GM18517 (cell line): ENCODE measurements at regions not wholly inside any gene's neighbourhood (a gene's known extent, or its start where the extent isn't known, plus 50 kb on each side); places are given as distances from the start of the nearest gene placed in this dataset.

Experiments used
- ATAC-seq: cut with Tn5 transposase; IDR thresholded peaks from one replicate; pipeline ENCODE4 v1.9.1; 2021; ENCODE audit warnings: mild to moderate bottlenecking, moderate library complexity; ENCODE audit not compliant: unreplicated experiment

DNA sequence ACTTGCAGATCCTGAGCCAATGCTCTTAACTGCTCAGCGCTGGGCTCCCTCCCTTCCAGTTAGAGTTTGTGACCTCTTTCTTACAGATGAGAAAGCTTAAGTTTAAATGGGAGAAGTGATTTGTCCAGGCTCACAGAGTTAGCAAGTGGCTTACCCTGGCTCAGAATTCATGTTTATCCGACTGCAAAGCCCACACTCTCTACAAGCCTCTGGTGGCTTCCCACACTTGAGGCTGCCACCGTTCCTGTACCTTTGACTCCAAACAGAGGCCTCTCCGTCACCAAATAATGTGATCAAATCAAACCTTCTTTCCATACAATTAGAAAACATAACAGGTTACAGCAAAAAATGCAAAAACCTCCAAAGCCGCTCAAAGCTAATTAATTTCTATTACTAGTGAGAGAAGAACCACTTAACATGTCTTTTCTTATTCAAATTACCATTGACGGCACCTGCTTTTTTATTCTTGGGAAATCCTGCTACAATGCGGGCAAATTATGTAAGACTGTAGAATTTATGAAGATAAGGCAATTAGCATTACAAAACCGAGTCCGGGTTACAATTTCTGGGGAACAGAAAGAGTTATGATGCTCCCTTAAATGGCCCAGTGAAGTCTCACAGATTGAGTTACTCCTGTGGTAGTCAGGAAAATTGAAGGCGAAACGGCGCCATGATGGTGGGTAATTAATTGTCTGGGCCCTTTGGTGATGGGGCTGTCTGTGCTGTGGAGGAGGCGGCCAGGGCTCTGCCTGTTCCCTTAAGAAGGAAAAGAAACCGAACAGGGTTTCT is 324.3 kb upstream of the POU3F1 start:
- no peak for ATAC-seq

DNA sequence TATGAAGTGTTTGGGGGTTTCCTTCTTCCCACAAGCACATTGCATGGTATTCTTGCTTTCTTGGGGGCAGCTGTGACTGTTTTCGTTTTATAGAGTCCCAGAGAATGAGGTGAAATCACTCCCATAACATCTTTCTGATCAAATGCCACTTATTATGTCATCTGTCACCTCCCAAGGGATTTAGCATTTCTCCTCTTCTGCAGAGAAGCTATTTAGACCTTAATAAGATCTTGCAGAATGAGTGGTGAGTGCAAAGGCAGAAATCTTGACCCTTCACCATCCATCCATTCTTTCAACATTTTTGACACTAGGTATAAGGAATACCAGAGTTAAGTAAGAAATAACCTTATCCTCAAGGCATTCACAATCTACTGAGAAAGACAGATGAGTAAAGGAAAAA is 318.6 kb upstream of the POU3F1 start:
- ATAC-seq = no peak

DNA sequence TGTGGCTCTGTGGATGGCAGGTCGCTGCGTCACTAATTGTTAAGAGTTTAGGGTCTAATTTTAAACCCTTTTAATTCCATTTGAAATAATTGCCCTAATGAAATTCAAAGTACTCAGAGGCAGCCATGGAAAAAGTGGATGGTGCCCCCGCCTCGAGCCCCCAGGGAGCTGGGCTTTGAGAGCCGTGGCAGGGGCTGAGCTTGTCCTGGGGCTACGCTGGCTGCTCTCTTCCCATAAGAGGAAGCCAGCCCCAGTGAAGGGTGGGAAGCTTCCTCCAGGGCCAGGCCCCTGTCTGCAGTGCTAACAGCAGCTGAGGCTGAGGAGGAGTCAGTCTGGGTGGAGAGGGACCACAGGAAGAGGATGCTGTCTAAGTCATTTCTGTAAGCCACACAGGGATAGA is 315.0 kb upstream of the POU3F1 start:
- ATAC-seq = no peak

DNA sequence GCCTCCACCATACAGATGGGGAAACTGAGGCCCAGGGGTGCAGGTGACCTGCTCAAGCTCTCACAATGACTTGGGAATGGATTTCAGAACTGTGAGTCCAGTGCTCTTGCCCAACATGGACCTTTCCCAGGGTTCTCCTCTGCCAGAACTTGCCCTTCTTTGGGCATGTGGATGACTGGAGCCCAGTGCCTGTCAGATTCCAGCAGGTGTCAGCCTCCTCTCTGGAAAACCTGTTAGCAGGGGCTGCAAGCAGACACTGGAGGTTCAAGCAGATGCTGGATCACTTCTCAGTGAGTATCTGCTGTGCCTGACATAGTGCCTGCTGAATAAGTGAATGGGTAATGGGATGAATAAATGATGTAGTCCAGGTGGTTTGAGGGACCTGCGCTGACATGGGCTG is 314.2 kb upstream of the POU3F1 start:
- ATAC-seq = no peak

DNA sequence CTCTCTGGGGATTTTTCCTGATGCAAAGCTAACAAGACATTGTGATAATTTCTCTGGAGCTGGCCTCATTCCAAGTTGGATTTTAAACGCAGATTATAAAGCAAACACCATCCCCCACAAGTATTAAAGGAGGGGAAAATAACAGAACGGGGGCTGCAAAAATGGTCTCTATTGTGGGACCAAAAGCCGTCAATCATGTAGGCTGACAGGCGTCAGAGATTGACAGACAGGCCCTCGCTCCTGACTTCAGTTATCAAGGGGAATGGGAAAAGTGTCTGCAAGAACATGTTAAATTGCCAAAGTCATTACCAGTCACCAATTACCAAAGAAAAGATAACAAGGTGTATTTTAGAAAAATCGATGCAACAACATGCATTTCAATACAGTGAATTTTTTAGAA is 307.4 kb upstream of the POU3F1 start:
- ATAC-seq = no peak

DNA sequence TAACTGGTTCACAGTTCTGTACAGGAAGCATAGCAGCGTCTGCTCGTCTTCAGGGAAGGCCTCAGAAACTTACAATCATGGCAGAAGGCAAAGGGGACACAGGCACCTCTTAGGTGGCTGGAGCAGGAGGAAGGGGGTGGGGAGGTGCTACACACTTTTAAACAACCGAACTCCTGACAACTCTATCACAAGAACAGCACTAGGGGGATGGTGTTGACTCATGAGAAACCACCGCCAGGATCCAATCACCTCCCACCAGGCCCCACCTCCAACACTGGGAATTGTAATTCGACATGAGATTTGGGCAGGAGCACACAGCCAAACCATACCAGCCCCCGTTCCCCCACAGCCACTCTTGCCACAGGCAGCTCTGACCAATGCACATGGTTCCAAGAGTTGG is 306.3 kb upstream of the POU3F1 start:
- ATAC-seq = no peak

DNA sequence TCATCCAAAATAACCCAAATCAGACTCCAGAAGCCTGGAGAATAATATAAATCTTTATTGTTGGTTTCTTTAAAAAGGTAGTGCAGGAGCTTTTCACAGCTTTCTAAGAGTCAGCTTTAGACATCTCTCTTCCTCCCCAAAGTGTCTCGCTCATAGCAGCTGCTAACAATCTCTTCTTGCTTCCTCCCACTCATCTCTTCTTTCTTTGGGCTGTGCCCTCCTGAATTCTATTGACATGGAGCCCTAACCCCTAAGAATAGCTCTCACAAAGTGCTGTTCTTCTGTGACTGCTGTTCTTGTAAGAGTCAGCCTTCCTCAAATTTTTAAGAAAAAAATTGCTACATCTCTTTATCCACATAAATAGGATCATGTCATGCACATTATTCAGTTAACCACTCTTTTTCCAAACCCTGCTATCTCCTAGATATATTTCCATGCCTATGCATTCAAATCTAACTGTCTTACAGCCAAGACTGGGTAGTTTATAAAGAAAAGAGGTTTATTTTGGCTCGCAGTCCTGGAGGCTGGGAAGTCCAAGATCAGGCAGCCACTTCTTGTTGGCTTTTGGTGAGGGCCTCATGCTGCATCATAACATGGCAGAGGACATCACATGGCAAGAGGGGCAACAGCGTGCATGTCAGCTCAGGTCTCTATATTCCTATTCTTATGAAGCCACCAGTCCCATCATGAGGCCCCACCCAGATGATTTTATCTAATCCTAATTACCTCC is 301.0 kb upstream of the POU3F1 start:
- no peak for ATAC-seq

DNA sequence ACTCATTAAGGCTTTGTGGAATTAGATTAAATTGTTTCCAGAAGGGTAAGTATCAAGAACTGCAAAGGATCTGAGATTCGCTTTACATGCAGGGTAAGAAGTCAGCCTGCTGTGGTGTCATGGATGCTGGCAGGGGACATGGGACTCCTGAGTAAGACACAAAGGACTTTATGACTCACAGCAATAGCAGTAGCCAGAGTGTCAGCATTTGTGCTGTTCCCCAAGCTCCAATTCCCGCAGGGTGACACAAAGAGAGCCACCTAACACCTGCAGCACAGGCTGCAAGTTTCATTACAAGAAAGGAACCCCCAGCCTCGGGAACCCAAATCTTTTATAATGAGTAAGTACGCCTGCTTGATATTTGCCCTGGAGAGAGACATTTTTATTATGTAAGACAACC is 298.1 kb upstream of the POU3F1 start:
- ATAC-seq = no peak

DNA sequence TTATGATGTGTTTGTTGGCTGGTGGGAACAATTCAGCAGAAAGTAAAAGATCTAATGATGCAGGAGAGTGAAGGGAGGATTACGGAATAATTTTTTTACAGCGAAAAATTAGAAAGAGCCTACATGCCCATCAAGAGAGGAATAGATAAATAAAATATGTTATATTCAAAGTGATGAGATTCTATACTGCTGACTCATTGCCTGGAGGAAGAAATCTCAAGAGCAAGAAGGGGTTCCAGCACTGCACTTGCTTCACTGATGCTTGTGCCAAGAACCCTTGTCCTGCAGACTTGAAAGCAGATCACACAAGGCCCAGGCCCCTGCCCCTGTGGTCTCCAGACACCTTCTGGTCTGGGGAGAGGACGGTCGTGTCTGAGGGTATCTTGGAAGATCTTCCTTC is 295.1 kb upstream of the POU3F1 start:
- no peak for ATAC-seq

DNA sequence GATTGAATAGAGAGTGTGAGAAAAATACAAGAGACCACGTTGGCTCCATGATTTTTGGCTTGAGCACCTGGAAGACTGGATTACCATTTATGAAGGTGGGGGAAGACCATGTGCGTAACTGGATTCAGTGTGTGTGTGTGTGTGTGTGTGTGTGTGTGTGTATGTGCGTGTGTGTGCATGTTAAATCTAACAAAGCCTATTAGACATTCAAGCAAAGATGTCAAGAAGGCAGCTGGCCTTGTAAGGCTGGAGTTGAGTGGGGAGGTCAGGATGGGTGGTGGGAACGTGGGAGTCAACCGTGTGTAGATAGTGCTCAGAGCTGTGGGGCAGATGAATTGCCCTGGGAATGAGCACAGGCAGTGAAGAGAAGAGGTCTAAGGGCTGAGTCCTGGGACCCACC is 293.8 kb upstream of the POU3F1 start:
- ATAC-seq = no peak

DNA sequence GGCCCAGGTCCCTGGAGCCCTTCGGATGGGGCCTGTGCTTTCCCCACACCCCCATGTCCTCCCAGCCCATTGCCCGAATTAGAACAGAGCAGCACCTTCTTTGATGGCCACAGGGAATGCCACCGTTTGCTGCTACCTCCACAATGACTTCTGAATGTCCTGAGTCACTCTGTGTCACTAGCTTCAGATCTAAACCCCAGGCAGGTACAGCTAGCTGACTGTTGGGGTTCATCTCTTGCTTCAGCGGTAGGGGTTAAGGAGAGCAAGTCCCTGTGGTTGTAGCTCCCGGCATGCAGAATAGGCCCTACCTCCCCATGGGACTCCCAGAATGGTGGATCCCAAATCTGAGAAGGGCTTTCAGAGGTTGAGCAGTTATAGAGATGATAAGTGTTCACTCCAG is 291.1 kb upstream of the POU3F1 start:
- ATAC-seq = no peak

DNA sequence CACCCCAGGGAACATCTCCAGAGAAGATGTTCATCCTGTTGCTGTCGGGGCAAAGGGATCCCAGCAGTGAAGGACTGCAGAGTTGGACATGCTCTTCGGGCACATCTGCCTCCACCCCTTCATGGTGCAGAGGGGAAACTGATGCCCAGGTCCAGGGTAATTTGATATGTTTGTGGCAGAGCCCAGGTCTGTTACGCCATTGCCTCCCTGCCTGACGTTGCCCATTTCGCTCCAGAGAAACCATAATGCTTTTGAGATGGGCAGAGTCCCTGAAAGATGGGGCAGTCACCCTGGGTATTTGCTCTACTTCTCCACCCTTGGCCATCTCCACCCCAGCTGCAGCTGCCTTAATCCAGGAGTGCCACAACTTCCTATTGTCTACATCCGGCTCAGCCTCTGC is 290.4 kb upstream of the POU3F1 start:
- no peak for ATAC-seq

DNA sequence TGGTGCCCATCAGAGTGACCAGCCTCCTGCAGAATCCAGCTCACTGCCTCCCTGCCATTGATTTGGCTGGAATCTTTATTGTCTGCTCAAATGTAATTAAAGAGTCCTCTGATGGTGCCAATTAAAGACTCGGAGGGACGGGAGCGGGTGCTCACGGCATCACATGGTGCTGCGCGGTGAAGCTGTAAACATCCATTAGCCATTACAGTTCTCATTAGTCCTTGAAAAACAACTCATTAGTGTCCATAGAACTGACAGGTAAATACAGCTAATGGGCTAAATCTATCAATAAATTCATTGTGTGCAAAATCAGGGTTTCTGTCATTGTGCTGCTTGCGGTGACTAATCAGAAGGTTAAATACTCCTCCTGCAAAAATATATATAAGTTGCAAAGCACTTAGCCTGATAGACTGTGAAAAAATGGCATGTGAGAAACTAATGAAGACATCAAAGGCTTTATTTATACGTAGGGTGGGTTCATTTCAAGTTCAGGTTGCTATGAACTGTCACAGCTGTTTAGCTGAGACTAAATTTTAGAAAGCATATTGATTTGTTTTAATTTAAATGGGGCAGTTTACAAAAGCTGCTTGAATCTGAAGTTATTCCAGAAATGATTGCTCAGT is 289.8 kb upstream of the POU3F1 start:
- ATAC-seq = no peak

DNA sequence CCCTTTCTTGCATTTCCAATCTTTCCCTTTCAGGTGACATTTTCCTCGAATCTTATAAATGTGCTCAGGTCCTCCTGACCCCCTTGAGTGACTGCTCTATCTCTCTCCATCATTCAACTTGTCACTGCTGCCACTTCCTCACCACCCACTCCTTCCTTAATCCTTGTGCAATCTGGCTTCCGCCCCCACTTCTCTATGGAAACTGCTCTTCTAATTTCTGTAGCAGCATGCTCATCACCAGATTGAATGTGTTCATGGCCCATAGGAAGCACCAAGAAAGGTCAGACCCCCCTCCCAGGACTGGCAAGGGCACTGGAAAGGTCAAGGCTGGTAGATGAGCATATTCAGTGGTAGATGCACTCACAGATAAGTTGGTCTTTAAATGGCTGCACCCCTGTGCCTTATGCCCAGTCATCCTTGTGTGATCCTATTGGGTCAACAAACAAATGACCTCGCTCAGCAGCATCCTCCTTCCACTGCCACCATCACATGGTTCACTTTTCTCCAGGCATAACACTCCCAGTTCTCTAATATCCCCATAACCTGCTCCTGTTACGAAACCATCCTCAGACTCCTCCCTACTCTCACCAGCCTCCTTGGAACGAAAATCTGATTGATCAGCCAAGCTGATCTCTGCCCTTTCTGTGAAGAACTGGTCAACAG is 288.5 kb upstream of the POU3F1 start:
- no peak for ATAC-seq

DNA sequence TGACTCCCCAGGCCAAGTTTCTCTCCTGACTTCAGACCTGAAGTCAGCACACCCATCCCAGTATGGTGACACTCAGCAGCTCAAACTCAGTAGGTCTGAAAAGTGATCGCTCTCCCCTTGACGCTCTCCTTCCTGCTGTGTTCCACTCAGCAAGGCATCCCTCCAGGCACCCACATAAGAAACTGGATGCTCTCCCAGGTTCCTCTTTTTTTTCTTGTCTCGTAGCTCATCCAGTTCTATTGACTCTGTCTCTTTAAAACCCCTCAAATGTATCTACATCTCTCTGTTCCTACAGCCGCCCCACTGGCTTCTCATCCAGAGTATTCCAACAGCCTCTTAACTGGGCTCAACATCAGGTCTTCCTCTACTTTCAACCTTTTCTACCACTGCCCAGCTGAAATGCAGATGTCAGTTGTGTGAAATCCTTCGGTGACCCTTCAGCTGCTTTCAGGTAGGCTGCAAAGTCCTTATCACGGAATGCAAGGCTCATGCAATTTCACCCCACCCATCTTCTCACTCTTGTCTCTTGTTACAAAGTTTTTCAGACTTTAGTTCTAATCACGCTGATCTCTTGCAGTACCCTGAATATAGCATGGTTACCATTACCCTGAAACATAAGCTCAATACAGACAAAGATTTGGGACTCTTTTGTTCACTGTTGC is 286.2 kb upstream of the POU3F1 start:
- ATAC-seq = no peak

DNA sequence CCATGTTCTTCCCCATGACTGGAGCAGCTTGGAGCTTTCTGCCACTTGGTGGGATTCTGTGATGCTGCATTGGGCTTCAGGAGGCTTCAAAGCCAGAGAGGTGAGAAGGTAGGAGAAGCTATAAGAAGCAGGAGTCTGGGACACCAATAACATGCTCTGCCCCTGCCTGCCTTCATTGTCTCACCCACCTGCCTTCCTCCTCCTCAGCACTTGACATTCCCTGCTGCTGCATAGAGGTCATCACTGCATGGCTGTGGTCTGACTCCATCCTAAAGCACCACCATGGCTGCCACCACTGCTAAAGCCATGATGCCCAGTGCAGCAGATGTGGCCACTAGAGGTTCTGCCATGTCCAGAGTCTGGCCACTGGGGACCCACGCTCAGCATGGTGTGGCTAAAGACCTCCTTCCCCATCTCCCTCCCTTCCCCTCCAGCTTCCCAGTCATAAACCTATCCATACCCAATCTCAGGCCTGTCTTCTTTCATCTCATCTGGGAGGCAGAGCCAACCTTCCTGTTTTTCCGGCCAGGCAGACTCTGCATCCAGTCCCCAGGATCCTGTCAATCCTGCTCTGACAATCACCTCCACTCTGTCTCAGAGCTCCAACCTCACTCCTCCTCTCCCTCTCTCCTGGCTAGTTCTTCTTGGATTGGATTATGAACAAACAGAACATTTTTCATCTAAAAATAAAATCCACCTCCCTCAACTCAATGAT is 285.1 kb upstream of the POU3F1 start:
- ATAC-seq = no peak

DNA sequence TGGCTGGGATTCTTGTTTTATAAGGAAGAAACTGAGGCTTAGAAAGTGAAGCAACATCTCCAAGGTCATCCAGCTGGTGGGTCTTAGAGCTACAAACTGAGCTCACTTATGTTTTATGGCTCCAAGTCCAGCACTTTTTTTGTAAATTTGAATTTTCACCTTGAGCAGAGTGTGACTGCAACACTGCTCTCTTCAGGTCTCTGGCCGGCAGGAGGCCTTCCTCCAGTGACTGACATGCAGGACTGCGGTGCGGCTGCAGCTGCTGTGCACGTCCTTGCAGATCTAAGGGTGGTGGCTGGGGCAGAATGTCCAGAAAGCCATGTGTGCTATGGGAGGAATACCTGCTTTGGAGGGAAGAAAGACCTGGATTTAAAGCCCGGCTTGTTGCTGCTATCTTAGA is 284.2 kb upstream of the POU3F1 start:
- ATAC-seq = no peak

DNA sequence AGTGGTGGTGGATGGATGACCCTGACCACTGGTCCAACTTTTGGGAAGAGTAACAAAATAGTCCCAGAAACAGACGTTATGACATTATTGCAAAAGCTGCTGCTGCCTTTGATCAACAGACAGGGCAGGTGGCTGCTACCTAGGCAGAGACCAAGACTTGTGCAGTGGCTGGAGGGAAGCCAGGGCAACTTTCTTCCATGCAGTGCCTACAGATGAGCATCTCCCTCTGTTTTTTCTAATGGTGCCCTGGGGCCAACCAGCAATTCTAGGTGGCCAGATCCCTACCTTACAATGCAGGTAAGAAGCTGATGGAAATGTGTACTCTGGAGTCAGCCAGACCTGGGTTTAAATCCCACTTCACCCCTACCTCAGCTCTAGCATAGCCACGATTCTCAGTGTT is 283.1 kb upstream of the POU3F1 start:
- no peak for ATAC-seq

DNA sequence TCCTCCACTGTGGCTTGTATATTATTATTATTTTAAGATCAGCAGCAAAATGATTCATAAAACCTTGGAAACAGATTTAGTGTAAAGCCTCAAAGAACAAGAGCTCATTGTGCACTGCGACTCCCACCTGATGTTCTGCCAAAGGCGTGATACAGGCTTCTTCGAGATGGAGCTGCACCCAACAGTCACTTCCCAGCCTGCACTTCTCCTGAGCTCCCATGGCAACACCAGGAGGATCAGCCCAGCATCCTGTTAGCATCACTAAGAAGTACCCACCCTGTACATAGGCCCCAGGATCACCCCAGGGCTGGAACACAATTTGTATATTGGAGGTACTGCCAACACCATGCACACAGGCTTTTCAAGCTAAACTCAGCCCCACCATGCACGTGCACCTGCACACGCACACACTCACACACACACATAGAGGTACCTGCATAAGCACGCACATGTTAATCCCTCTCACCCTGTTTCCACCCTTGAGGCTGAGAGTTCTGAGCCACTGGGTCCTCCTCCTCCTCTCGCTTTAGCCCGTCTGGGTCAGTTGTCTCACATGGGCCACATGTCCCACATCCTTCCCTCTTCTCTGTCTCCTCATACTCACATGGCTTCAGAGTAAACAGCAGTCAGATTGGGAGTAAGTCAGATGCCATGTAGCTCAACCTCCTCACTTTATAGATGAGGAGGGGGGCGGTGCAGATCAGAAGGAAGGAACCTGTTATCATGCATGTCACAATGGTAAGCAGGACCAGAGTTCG is 281.9 kb upstream of the POU3F1 start:
- ATAC-seq = no peak

DNA sequence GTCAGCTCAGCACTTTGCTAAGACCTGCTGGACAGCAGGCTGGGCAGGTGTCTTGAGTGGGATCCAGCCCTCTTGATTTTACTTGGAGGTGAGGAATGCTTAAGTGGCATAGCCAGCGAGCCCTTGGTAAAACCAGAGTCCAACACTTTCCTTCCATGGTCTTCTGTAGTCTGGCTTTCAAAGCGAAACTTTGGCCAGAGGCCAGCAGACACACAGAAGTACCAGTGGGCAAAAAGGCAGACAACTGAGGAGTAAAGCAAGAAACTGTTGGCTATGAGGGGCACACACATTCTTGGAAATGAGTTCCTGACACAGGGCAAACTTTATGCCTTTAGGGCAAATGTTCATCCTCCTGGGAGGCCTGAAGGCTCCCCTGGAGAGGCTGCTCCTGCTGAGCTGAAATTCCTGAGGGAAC is 281.0 kb upstream of the POU3F1 start:
- ATAC-seq = no peak
